ENCODE measurements at regions not wholly inside any gene's neighbourhood (a gene's known extent, or its start where the extent isn't known, plus 50 kb on each side); places are given as distances from the start of the nearest gene placed in this dataset.

DNA sequence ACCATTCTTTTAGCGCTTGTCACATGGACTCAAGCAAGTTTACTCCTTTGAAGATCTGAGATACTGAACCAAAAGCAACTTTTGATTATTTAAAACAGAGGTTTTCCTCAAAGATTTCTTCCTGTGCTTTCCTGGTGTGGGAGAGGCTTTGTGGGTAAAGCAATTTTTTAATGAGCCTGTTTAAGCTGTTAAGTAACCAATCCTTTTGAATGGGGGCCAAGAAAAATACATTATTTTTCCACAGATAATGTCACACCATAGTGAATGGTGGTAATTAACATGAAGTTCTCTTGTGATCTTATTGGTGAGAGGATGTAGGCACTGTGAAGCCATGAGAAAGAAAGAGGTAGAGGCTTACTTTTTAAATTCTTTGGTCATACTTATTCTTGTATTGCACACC lies 55.8 kb upstream of the OBI1 start:
- intact Hi-C loops (cut with micrococcal nuclease) = no loop called here

DNA sequence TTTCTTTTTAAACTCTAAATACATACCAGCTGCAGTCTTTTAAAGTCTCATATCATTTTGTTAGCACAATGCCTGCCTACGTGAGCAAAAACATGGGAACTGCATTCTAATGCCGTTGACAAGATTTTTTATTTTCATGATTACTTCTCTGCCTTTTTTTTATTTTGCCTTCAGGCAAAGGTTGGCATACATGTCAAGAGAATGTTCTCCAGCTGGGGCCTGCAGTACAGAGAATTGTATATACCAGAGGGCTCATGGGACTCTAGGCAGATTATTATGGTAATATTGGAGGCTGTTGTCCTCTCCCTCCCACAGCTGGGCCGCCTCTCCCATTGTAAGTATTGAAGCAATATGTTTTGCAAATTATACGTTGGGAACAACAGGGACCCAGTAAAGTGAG lies 53.9 kb upstream of the OBI1 start:
- intact Hi-C loops (cut with micrococcal nuclease) = no loop called here

DNA sequence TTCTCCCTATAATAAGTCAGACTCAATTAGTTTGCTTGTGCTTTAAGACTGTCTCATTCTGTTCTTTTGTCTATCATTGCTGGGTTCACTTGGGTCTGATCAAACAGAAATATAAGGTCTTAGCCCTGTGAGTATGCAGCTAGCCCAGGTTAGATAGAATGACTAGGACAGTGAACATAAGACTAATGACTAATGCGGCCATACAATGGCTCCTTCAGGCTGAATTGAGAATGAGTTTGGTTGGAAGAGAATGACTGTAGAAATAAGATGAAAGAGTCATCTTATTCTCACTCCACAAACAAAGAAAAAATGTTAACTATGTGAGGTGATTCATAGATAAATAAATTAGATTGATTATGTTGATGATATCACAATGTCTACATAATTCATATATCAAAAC lies 50.1 kb upstream of the OBI1 start:
- intact Hi-C loops (cut with micrococcal nuclease) = no loop called here

All from T-helper 2 cell treated with Interferon-gamma antibody and Interleukin-4, amounts not matched to agents 100 ng/mL and 5 ng/mL, for 36 hours (primary cell).